HepG2 (cell line): ENCODE measurements at regions not wholly inside any gene's neighbourhood (a gene's known extent, or its start where the extent isn't known, plus 50 kb on each side); places are given as distances from the start of the nearest gene placed in this dataset.

Experiments
- ATAC-seq: fragments of 200-7000 bp; cut with Tn5 transposase; 3 replicates; pipeline ENCODE4 v1.9.1; 2020; ENCODE audit warnings: mild to moderate bottlenecking, moderate library complexity
- BruUV-seq: library from RNA; stranded (reverse); fragments of 400-500 nt; replicated peaks from 2 replicates; lab custom pipeline; 2021; lab: Mats Ljungman, UMichigan
- CTCF ChIA-PET: fragments of 300-600 bp; formaldehyde crosslinking; extraction: SDS; loops from one replicate; lab custom pipeline; 2021; ENCODE audit warnings: low total read pairs, inconsistent platforms, low intra/inter-chr PET ratio; lab: Yijun Ruan, JAX
- POLR2A ChIA-PET: fragments of 350-600 bp; sonication (Branson Sonifier 250); formaldehyde crosslinking; loops from one replicate; lab custom pipeline; 2020; ENCODE audit warnings: antibody characterized with exemption, inconsistent platforms; lab: Yijun Ruan, JAX
- DNase-seq: peaks from one replicate; pipeline ENCODE4 v3.0.0-alpha.2; 2015; ENCODE audit warnings: low spot score
- FAIRE-seq: peaks from 3 replicates; lab custom pipeline; 2011; peaks lifted over from hg19 to GRCh38; lab: Jason Lieb, UNC
- H2AFZ ChIP-seq: one replicate; pipeline ENCODE4 v1.6.1; 2011; ENCODE audit warnings: low read length, inconsistent platforms
- H3K27ac ChIP-seq: fragments of 300-600 bp; 3 replicates; pipeline ENCODE4 v1.8.0; 2011; ENCODE audit warnings: mixed run types, mild to moderate bottlenecking, mixed read lengths, low read length, inconsistent platforms; ENCODE audit not compliant: insufficient read depth; ENCODE audit errors: extremely low read length
- H3K27me3 ChIP-seq, 2 experiments: fragments of 200-600 bp in 1 of 2; 2 replicates in 1 of 2; 3 replicates in 1 of 2; pipeline versions ENCODE4 v1.6.0 to v1.8.0; 2011; ENCODE audit warnings: low read length in 2 of 2, mild to moderate bottlenecking in 2 of 2, moderate library complexity in 2 of 2, inconsistent platforms in 1 of 2; ENCODE audit not compliant: insufficient read depth in 2 of 2, control insufficient read depth in 1 of 2
- H3K36me3 ChIP-seq, 2 experiments: fragments of 200-600 bp in 1 of 2; replicated peaks in 1 of 2; 2 replicates in 1 of 2; 3 replicates in 1 of 2; pipeline versions ENCODE4 v1.5.1 to v1.8.0; 2011; ENCODE audit warnings: low read length in 2 of 2, inconsistent platforms in 1 of 2; ENCODE audit not compliant: insufficient read depth in 2 of 2, control insufficient read depth in 1 of 2
- H3K4me1 ChIP-seq: 2 replicates; pipeline ENCODE4 v1.5.1; 2012; ENCODE audit warnings: low read length, inconsistent platforms; ENCODE audit not compliant: insufficient read depth
- H3K4me2 ChIP-seq: 2 replicates; pipeline ENCODE4 v1.6.0; 2011; ENCODE audit warnings: low read depth, low read length, inconsistent platforms
- H3K4me3 ChIP-seq, 3 experiments: fragments of 200-600 bp in 1 of 3; sonication (generic), shearing (Covaris generic) in 1 of 3; replicated peaks in 1 of 3; 2 replicates each; pipeline ENCODE4 v1.5.1; 2011 to 2016; ENCODE audit warnings: low read length in 3 of 3, inconsistent platforms in 2 of 3, low read depth in 2 of 3, mild to moderate bottlenecking in 2 of 3, control low read depth in 1 of 3, mixed read lengths in 1 of 3; ENCODE audit not compliant: insufficient read depth in 1 of 3
- H3K79me2 ChIP-seq: one replicate; pipeline ENCODE4 v1.6.1; 2011; ENCODE audit warnings: low read length, inconsistent platforms; ENCODE audit not compliant: insufficient read depth
- H3K9ac ChIP-seq: 2 replicates; pipeline ENCODE4 v1.6.0; 2011; ENCODE audit warnings: mild to moderate bottlenecking, low read depth, low read length, inconsistent platforms; ENCODE audit not compliant: insufficient read depth
- H3K9me3 ChIP-seq: 2 replicates; pipeline ENCODE4 v1.5.1; 2012; ENCODE audit warnings: mild to moderate bottlenecking, low read length
- H4K20me1 ChIP-seq: 2 replicates; pipeline ENCODE4 v1.6.0; 2011; ENCODE audit warnings: inconsistent platforms, mild to moderate bottlenecking, low read length, moderate library complexity; ENCODE audit not compliant: insufficient read depth
- KDM6A ChIP-seq: IDR thresholded peaks from 2 replicates; pipeline ENCODE4 v1.6.1; 2016; ENCODE audit warnings: low read depth
- KMT2A ChIP-seq: sonication (generic); formaldehyde crosslinking; IDR thresholded peaks from 2 replicates; pipeline ENCODE4 v1.4.0; 2020; ENCODE audit warnings: missing genetic modification reagents
- MZF1 ChIP-seq: sonication (generic); formaldehyde crosslinking; IDR thresholded peaks from 2 replicates; pipeline ENCODE4 v1.8.1; 2023; ENCODE audit warnings: mild to moderate bottlenecking, missing genetic modification reagents, borderline replicate concordance
- NFE2 ChIP-seq: sonication (generic); formaldehyde crosslinking; IDR thresholded peaks from 2 replicates; pipeline ENCODE4 v1.4.0; 2020; ENCODE audit warnings: missing genetic modification reagents
- POGK ChIP-seq: sonication (generic); formaldehyde crosslinking; conservative IDR thresholded peaks from 2 replicates; pipeline ENCODE4 v1.8.0; 2022; ENCODE audit warnings: mild to moderate bottlenecking, moderate library complexity, missing genetic modification reagents
- PRMT3 ChIP-seq: sonication (generic); formaldehyde crosslinking; IDR thresholded peaks from 2 replicates; pipeline ENCODE4 v1.8.1; 2022; ENCODE audit warnings: low read depth, mild to moderate bottlenecking, moderate library complexity, missing genetic modification reagents, borderline replicate concordance
- ZNF18 ChIP-seq: sonication (generic); formaldehyde crosslinking; IDR thresholded peaks from 2 replicates; pipeline ENCODE4 v1.8.0; 2022; ENCODE audit warnings: mild to moderate bottlenecking, missing genetic modification reagents; ENCODE audit not compliant: insufficient replicate concordance
- ZNF616 ChIP-seq: sonication (generic); formaldehyde crosslinking; IDR thresholded peaks from 2 replicates; pipeline ENCODE4 v1.5.0; 2020; ENCODE audit warnings: low read depth, mild to moderate bottlenecking, missing genetic modification reagents
- ZNF646 ChIP-seq: sonication (generic); formaldehyde crosslinking; IDR thresholded peaks from 2 replicates; pipeline ENCODE4 v1.9.0; 2021; ENCODE audit warnings: mild to moderate bottlenecking, missing genetic modification reagents
- ZNF691 ChIP-seq: sonication (generic); formaldehyde crosslinking; IDR thresholded peaks from 2 replicates; pipeline ENCODE4 v1.4.0; 2020; ENCODE audit warnings: missing genetic modification reagents, low read depth, mild to moderate bottlenecking, borderline replicate concordance
- ZZZ3 ChIP-seq: sonication (generic); formaldehyde crosslinking; IDR thresholded peaks from 2 replicates; pipeline ENCODE4 v1.4.0; 2020; ENCODE audit warnings: missing genetic modification reagents, mild to moderate bottlenecking, borderline replicate concordance
- WGBS: methylation state at CpG from one replicate; pipeline ENCODE4 v1.1.6; 2017; ENCODE audit warnings: low lambda C conversion rate; 5-methylcytosine and 5-hydroxymethylcytosine counted together
- in situ Hi-C: cut with HindIII; loops from 2 replicates; pipeline ENCODE4 v1.10.0; 2017; ENCODE audit warnings: low pct_unique_long_range_greater_than_20kb; ENCODE audit not compliant: extremely low pct_ligation_motif_present
- intact Hi-C: fragments of 100-400 bp; cut with micrococcal nuclease; formaldehyde crosslinking; loops from one replicate; pipeline ENCODE4 v1.10.0; 2022; ENCODE audit not compliant: unreplicated experiment

- TF ChIP-seq ZNF18 (CRISPR knock-in tag) (no peak), POGK (CRISPR knock-in tag) (no peak), ZNF691 (CRISPR knock-in tag) (no peak), MZF1 (CRISPR knock-in tag) (no peak), PRMT3 (CRISPR knock-in tag) (no peak)
Observed at GRCh38 chr5:160978944-160979343, 126.9 kb upstream of the ATP10B start (continued).

- Histone ChIP-seq H3K4me2 (no peak overlapping the region), H3K9me3 (no peaks in the 10 kb centered on the region; the same call in 1 of the 2 replicates), H3K27me3 (no peaks in the 10 kb centered on the region), H3K4me1 (no peaks in the 10 kb centered on the region), H2AFZ (no peak overlapping the region), H3K79me2 (no peaks in the 10 kb centered on the region), H3K9ac (no peak overlapping the region), H3K36me3 (no peaks in the 10 kb centered on the region), H3K27ac (no peak overlapping the region), H3K4me3 (no peak overlapping the region), H4K20me1 (no peaks in the 10 kb centered on the region)
- 0% methylated on average over 2 of the region's 2 CpGs for WGBS
- intact Hi-C loops, result no loop called here
- FAIRE-seq (no peak), ATAC-seq (no peak), DNase-seq (no peak)
- BruUV-seq, result no TSS peak
- ChIA-PET CTCF (no interaction called here), POLR2A (no interaction called here)
- in situ Hi-C loops, result no loop called here
- TF ChIP-seq NFE2 (CRISPR knock-in tag) (no peak), ZNF616 (CRISPR knock-in tag) (no peak), KMT2A (CRISPR knock-in tag) (no peak), PRMT3 (CRISPR knock-in tag) (no peak), KDM6A (CRISPR knock-in tag) (no peak), ZZZ3 (no peak), ZNF646 (CRISPR knock-in tag) (no peak)
Observed at GRCh38 chr5:160976181-160976580, 124.2 kb upstream of the ATP10B start.
